Non-pigmented ciliary epithelial cell (primary cell): ENCODE measurements at regions not wholly inside any gene's neighbourhood (a gene's known extent, or its start where the extent isn't known, plus 50 kb on each side); places are given as distances from the start of the nearest gene placed in this dataset.
"Not testable (repeated sequence)": the region's sequence is repeated elsewhere in the genome, so short reads cannot be mapped to it uniquely, and the experiment has no call there.

ENCODE experiments used
- DNase-seq: peaks from one replicate; pipeline ENCODE4 v3.0.0-alpha.2; 2010; ENCODE audit warnings: low read depth

DNA sequence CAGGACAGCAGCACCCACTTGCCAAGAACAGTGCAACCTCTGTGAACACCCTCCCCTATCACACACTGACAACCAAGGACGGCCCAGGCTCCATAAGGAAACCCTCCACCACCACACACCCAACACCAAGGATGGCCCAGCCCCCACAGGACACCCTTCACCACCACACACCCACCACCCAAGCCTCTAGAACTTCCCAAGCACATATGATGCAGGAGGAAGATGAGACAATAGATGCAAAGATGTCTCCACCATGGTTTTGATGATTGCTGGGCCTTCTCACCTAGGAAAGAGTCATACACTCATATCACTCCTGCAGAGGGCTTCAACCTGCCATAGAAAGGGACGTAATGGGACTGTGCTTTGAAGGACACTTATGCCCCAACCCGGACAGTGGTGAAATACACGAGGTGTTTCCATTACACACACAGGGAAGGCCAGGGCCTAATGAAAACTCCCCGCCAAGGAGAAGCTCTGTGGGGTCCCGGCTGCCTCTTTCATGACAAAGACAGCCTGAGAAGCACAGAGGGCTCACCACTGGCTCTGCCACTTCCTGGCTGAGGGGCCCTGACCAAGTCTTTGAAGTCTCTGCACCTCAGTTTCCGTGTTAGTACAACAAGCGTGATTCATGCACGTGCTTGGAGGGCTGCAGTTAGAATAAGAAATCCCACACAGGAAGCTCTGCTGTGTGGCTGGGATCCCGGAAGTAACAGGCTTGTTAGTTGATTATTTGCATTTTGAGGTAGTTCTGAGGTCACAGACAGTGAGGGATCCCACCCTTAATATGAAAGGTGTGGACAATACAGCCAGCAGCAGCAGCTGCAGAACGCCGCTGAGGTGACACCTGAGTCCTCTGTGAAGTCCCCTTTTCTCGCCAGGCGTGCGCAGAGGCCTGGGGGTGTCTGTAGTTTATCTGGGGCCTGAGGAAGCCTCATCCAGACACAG, 61.9 kb upstream of the ATP12A start:
- DNase-seq: no peak

DNA sequence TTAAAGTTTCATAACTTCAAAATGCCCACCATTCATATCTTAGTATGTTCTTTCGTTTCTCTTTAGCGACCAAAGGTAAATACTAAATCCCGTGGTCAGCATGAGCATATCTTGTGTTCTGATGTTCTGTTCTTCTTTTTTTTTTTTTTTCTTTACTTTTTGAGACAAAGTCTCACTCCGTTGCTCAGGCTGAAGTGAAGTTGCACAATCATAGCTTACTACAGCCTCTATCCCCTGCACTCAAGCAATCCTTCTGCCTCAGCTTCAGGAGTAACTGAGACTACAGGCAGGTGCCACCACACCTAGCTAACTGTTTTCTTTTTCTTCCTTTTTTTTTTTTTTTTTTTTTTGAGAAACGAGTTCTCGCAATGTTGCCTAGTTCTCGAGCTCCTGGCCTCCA, 60.9 kb upstream of the ATP12A start:
- no peak for DNase-seq

DNA sequence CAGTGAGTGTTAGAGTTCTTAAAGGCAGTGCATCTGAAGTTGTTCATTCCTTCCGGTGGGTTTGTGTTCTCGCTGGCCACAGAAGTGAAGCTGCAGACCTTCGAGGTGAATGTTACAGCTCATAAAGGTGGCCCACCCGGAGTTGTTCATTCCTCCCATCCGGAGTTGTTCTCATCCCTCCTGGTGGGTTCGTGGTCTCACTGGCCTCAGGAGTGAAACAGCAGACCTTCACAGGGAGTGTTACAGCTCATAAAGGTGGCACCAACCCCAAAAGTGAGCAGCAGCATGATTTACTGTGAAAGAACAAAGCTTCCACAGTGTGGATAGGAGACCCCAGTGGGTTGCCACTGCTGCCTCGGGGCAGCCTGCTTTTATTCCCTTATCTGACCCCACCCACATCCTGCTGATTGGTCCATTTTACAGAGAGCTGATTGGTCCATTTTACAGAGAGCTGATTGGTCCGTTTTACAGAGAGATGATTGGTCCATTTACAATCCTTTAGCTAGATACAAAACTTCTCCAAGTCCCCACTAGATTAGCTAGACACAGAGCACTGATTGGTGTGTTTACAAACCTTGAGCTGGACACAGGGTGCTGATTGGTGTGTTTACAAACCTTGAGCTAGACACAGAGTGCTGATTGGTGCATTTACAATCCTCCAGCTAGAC, 57.6 kb upstream of the ATP12A start:
- not testable (repeated sequence) for DNase-seq

DNA sequence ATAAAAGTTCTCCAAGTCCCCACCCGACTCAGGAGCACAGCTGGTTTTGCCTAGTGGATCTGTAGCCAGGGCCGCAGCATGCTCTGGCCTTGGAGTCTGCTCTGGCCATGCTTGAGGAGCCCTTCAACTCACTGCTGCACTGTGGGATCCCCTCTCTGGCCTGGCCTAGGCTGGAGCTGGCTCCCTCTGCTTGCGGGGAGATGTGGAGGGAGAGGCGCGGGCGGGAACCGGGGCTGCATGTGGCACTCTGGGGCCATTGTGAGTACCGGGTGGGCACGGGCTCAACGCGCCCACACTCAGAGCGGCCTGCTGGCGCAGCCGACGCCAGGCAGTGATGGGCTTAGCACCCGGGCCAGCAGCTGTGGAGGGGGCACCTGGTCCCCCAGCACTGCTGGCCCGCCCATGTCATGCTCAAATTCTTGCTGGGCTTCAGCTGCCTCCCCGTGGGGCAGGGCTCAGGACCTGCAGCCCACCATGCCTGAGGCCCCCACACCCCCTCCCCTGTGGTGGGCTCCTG, 57.0 kb upstream of the ATP12A start:
- DNase-seq: no peak

DNA sequence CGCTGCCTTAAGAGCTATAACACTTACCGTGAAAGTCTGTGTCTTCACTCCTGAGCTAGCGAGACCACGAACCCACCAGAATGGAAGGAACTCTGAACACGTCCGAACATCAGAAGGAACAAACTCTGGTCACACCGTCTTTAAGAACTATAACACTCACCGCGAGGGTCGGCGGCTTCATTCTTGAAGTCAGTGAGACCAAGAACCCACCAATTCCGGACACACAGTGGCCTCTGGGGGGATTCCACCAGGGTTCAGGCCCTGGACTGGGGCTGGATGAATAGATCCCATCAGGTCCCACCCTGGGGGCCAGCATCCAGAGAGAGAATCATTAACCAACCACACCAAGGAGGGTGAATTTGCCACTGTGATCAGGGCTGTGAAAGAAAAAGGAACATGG, 55.8 kb upstream of the ATP12A start:
- no peak for DNase-seq

DNA sequence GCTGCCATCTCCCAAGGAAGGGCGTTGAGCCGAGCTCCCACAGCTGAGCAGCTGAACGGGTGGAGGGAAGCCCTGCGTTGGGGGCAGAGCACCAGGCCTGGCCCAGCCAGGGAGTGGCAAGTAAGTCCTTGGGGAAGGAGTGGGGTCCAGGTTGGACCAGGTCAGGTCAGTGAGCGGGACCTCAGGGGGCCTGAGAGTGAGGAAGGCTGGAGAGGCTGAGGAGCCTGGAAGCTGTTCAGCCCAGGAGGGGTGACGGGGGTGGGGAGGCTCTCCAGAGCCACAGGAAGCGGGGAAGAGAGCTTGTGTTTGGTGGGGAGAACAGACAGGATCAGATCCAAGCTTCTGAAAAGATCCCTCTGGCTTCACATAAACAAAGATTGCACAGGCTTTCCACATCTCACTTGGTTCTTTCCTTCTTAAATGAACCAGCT, 55.4 kb upstream of the ATP12A start:
- DNase-seq: no peak

DNA sequence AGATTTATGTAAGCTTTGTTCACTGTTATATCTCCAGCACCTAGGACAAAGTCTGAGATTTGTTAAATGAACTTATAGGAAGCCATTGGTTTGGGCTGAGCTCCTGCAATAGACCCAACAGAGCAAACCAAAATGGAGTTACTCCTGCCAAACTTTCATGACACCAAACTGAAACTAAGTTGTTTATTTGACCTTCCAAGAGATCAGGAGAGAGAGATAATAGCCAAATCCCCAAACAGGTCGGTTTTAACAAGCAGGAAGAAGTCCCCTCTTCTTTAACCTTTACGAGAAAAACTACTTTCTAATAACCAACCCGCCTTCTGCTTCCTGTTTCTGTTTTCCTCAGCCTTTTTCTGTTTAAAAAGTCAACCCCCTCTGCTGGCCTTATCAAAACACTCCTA, 54.9 kb upstream of the ATP12A start:
- DNase-seq: no peak

DNA sequence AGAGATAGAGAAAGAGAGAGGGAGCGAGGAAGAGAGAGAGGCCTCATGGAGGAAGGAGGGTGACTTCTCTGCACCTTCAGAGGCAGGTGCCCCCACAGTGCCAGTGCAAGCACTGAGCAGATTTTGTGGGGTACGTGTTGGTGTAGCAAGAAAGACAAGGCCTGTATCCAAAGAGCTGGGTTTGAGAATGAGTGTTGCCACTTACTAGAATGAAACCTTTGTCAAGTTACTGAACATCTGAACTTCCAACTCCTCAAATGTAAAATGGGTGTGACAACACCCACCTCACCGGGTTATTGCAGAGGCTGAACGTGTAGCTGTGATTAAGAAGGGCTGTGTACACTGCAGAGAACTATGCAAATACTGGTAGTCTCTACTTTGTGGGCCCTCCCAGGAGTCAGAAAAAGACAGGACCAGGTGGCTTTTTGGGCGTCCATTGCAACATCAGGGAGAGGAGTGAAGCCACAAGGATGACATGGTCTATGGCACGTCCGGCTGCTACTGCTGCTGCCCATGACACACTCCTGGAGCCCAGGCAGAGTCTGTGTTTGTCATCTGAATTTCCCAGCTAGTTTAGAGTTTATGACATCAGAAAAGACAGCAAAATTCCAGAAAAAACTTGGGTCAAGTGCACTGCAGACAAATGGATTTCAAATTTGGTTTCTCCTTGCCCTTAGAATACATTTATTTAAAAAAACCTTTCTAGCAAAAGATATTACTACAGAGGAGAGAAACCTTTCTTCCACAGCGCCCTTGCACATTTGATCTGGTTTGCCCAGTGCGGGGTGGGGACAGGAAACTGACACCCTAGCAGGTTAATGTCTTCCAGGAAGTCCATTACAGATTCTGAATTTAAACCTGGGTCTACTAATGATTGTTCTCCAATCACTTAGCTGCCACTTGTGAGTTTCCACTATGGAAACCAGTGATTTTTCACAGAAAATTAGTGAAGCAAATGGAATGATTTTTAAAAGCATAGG, 54.0 kb upstream of the ATP12A start:
- no peak for DNase-seq

DNA sequence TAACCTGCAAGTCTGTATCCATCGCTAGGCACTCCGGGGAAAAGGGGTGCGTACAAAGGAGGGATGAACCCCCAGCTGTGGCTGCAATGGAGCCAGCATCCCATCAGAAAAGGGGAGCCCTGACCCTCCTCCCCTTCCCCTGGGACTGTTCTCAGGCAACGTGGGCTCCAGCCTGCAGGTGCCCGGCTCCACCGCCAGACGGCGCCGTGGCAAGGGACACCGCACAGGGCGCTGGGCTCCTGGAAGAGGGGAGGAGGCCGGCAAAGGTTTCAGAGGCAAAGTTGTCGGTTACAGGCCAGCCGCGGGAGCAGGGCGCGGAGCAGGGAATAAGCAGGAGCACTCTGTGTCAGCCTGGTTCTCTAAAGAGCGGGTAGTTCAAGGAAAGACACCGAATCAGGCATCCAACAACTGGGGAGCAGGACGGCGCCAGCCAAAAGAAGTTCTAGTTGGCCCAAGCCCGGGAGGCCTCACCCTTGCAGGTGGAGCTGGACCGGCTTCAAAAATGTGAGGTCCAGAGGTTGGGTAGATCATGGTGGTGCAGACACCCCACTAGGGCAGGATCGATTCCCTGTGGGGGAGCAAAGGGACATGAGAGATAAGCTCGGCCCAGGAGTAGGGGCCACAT, 53.0 kb upstream of the ATP12A start:
- DNase-seq: no peak

DNA sequence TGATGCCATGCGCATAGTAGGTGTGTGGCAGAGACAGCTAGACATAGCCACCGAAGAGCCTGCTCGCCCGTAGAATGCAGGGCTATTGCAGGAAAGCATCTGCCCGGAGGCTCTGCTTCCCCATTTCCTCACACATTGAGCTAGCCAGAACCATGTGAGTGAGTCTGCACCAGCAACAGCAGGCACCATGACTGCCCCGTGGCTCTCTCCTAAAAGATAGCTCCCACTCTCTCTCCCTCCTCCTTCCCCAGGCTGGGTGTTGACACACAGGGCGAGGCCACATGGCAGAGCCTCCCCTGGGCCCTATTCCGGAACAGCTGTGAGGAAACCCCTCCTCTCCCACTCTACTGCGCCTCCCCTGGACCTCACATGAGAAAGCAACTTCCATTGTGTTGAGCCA, 52.3 kb upstream of the ATP12A start:
- no peak for DNase-seq

DNA sequence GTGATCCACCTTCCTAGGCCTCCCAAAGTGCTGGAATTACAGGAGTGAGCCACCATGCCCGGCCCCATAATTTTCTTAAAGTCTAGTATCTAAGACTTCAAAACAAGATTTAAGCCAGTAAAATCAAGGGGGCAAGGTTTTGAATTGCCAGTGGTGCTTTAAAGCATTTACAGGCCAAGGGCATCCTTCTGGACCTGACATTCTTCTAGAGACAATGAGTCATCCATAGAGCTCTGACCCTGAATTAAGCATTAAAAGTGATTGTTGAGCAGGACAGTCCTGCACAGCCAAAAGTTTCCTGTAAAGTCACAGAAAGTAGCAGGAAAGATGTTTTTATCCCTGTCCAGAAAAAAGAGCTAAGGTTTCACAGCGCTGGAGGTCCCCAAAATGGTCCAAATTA, 50.9 kb upstream of the ATP12A start:
- no peak for DNase-seq

DNA sequence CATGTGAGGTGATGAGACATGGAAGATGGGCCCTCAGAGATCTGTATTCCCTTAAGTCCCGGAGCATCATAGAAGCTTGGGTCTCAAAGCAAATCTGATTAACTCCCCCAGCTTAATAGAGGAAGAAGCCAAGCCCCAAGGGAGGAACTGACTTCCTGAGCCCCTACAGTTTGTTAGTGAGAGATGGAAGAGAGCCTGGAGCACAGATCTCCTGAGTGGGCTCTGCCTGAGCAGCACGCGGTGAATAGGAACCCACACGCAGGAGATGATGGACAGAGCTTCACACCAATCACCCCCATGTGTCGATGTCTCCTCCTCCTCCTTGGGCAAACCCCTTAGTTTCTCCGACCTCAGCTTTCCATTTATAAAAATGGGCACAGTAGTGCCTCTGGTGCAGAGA, 50.1 kb upstream of the ATP12A start:
- no peak for DNase-seq
